ENCODE measurements at regions not wholly inside any gene's neighbourhood (a gene's known extent, or its start where the extent isn't known, plus 50 kb on each side); places are given as distances from the start of the nearest gene placed in this dataset.

GRCh38 chr3:26480377-26480776 is 142.2 kb upstream of the LRRC3B start:
- TF ChIP-seq EED (IDR thresholded peaks at IDR 0.05; ENCODE audit: low read depth) (no peak), ATF2 (IDR thresholded peaks at IDR 0.05; ENCODE audit: low read length) (no peak), FOS (IDR thresholded peaks at IDR 0.05; ENCODE audit: borderline replicate concordance, extremely low read depth, insufficient read length) (no peak), RAD21 (IDR thresholded peaks at IDR 0.05; ENCODE audit: insufficient read depth, low read depth, low read length) (no peak), POLR2AphosphoS5 (IDR thresholded peaks at IDR 0.05; ENCODE audit: low read length) (no peak), NFIC (IDR thresholded peaks at IDR 0.05; ENCODE audit: low read depth, low read length) (no peak)
